ENCODE measurements at regions not wholly inside any gene's neighbourhood (a gene's known extent, or its start where the extent isn't known, plus 50 kb on each side); places are given as distances from the start of the nearest gene placed in this dataset.

GRCh38 chr16:6170022-6170421, 1072.4 kb upstream of the EEF2KMT start:
- no peak for TF ChIP-seq CTCF (optimal IDR thresholded peaks at IDR 0.05 in 1 of 3, IDR thresholded peaks at IDR 0.05 in 1 of 3, conservative IDR thresholded peaks at IDR 0.05 in 1 of 3; ENCODE audit: extremely low read depth in 1 of 3, insufficient read depth in 2 of 3, low read length in 3 of 3)
- no peak for TF ChIP-seq EZH2 (IDR thresholded peaks at IDR 0.05; ENCODE audit: low read length)

All from keratinocyte (primary cell).